Testis (tissue), 2 donors: ENCODE measurements at regions not wholly inside any gene's neighbourhood (a gene's known extent, or its start where the extent isn't known, plus 50 kb on each side); places are given as distances from the start of the nearest gene placed in this dataset.

ENCODE experiments used
- DNase-seq: peaks from one replicate; pipeline ENCODE4 v3.0.0-alpha.2; 2019
- H3K27ac ChIP-seq, 2 donors: fragments of 200-600 bp; sonication (generic); one replicate each; pipeline ENCODE4 v1.5.1; 2019
- H3K27me3 ChIP-seq: fragments of 200-600 bp; sonication (generic); one replicate; pipeline ENCODE4 v1.5.1; 2019
- H3K36me3 ChIP-seq: fragments of 200-600 bp; sonication (generic); one replicate; pipeline ENCODE4 v1.5.1; 2017; ENCODE audit warnings: low read depth; ENCODE audit errors: missing control alignments
- H3K4me1 ChIP-seq: fragments of 200-600 bp; sonication (generic); one replicate; pipeline ENCODE4 v1.5.1; 2019
- H3K4me3 ChIP-seq, 2 donors: fragments of 200-600 bp; sonication (generic); one replicate each; pipeline ENCODE4 v1.5.1; 2017 to 2019
- H3K9me3 ChIP-seq: fragments of 200-600 bp; sonication (generic); one replicate; pipeline ENCODE4 v1.5.1; 2017
- POLR2A ChIP-seq: fragments of 450-650 bp; IDR thresholded peaks from one replicate; pipeline ENCODE4 v1.6.1; 2017; ENCODE audit warnings: antibody characterized with exemption, mild to moderate bottlenecking, moderate library complexity
- WGBS, 2 donors: methylation state at CpG; one replicate each; pipeline ENCODE4 v1.1.5; 2018; 5-methylcytosine and 5-hydroxymethylcytosine counted together
- intact Hi-C: fragments of 100-400 bp; cut with DNase I; formaldehyde crosslinking; loops from one replicate; pipeline ENCODE4 v1.15.1; 2023; ENCODE audit warnings: low total_unique reads
- TF ChIP-seq, protein P1 (sequence below), 3 experiments: fragments of 450-650 bp in 2 of 3; fragments of 200-600 bp in 1 of 3; sonication (generic) in 1 of 3; IDR thresholded peaks; one replicate each; pipeline ENCODE4 v1.5.1; 2016 to 2019; ENCODE audit warnings: antibody characterized with exemption in 3 of 3, mild to moderate bottlenecking in 2 of 3, moderate library complexity in 1 of 3

- intact Hi-C loops = no loop called here
Observed at GRCh38 chr7:114857605-114858004, 64.3 kb upstream of the MDFIC start.

GRCh38 chr7:114859477-114859876 lies 62.4 kb upstream of the MDFIC start:
- no peaks in the 10 kb centered on the region for H3K9me3 ChIP-seq
- intact Hi-C loops = no loop called here
- no peaks in the 10 kb centered on the region for H3K4me1 ChIP-seq
- WGBS, 2 donors = 90 to 93% methylated on average over 1 of the region's 1 CpG
- no peaks in the 10 kb centered on the region for H3K27me3 ChIP-seq
- DNase-seq = no peak
- H3K27ac ChIP-seq = no peak overlapping the region
- TF ChIP-seq, protein P1, sequence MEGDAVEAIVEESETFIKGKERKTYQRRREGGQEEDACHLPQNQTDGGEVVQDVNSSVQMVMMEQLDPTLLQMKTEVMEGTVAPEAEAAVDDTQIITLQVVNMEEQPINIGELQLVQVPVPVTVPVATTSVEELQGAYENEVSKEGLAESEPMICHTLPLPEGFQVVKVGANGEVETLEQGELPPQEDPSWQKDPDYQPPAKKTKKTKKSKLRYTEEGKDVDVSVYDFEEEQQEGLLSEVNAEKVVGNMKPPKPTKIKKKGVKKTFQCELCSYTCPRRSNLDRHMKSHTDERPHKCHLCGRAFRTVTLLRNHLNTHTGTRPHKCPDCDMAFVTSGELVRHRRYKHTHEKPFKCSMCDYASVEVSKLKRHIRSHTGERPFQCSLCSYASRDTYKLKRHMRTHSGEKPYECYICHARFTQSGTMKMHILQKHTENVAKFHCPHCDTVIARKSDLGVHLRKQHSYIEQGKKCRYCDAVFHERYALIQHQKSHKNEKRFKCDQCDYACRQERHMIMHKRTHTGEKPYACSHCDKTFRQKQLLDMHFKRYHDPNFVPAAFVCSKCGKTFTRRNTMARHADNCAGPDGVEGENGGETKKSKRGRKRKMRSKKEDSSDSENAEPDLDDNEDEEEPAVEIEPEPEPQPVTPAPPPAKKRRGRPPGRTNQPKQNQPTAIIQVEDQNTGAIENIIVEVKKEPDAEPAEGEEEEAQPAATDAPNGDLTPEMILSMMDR (IDR thresholded peaks at IDR 0.05) = no peak
- TF ChIP-seq POLR2A = no peak
- no peaks in the 10 kb centered on the region for H3K36me3 ChIP-seq
- no peak overlapping the region for H3K4me3 ChIP-seq

More at GRCh38 chr7:114857605-114858004, 64.3 kb upstream of the MDFIC start:
- TF ChIP-seq POLR2A = no peak
- TF ChIP-seq, protein P1 (IDR thresholded peaks at IDR 0.05) = no peak
- Histone ChIP-seq H3K4me3 (no peak overlapping the region), H3K9me3 (no peaks in the 10 kb centered on the region), H3K27ac (no peak overlapping the region), H3K4me1 (no peaks in the 10 kb centered on the region), H3K27me3 (no peaks in the 10 kb centered on the region), H3K36me3 (no peaks in the 10 kb centered on the region)
- 83 to 93% methylated on average over 1 of the region's 1 CpG for WGBS, 2 donors
- no peak for DNase-seq

GRCh38 chr7:114860206-114860605 lies 61.7 kb upstream of the MDFIC start:
- H3K27me3 ChIP-seq = no peaks in the 10 kb centered on the region
- TF ChIP-seq POLR2A = no peak
- TF ChIP-seq, protein P1 (IDR thresholded peaks at IDR 0.05) = no peak
- no peak for DNase-seq
- H3K9me3 ChIP-seq = no peaks in the 10 kb centered on the region
- H3K4me3 ChIP-seq = no peak overlapping the region
- no peak overlapping the region for H3K27ac ChIP-seq
- no peaks in the 10 kb centered on the region for H3K36me3 ChIP-seq
- intact Hi-C loops = no loop called here
- H3K4me1 ChIP-seq = no peaks in the 10 kb centered on the region
- WGBS, 2 donors = 70 to 73% methylated on average over 2 of the region's 2 CpGs

DNA sequence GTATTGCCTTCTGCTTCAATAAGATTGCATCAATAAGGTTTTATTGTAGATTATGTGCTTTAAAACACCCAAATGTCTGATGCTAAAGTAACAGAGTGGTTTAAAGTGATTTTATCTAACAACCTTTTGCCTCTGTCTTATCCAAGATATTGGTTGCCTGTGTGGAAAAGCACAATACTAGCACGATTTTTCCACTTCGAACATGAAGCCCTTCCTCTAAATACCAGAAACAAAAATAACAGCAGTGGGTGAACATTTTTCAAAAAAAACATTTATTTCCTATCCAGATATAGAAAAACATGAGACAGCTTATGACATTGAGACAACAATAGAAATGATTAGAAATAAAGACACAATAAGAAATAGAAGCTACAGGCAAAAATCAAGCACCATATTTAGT lies 59.5 kb upstream of the MDFIC start:
- intact Hi-C loops = no loop called here
- Histone ChIP-seq H3K36me3 (no peaks in the 10 kb centered on the region), H3K9me3 (no peaks in the 10 kb centered on the region), H3K4me1 (no peaks in the 10 kb centered on the region), H3K27ac (no peak overlapping the region), H3K4me3 (no peak overlapping the region), H3K27me3 (no peaks in the 10 kb centered on the region)
- DNase-seq = no peak
- no peak for TF ChIP-seq POLR2A
- TF ChIP-seq, protein P1 (IDR thresholded peaks at IDR 0.05) = no peak
- 82 to 83% methylated on average over 2 of the region's 2 CpGs for WGBS, 2 donors

DNA sequence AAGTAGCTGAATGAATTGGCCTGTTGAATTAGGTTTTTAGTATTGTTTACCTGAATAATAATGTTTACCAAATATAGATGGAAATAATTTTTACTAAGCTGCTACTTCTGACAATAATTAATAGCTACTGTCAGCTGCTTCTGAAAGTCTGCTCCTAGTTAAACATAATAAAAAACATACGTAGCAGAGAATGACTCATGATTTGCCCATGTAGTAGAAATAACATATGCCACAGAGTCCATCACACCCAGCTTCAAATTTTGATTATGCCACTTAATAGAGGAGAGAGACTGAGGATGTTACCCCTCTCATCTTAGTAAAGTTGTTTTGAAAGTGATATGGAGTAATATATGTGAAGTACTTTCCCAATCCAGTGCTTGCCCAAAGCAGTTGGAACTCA lies 57.6 kb upstream of the MDFIC start:
- Histone ChIP-seq H3K9me3 (no peaks in the 10 kb centered on the region), H3K27me3 (no peaks in the 10 kb centered on the region), H3K36me3 (no peaks in the 10 kb centered on the region), H3K4me3 (no peak overlapping the region), H3K27ac (no peak overlapping the region), H3K4me1 (no peaks in the 10 kb centered on the region)
- TF ChIP-seq, protein P1 (IDR thresholded peaks at IDR 0.05) = no peak
- no peak for TF ChIP-seq POLR2A
- DNase-seq = no peak
- intact Hi-C loops = no loop called here
- WGBS, 2 donors = 80 to 88% methylated on average over 1 of the region's 1 CpG
